Putamen (tissue), 1 donor: ENCODE measurements at regions not wholly inside any gene's neighbourhood (a gene's known extent, or its start where the extent isn't known, plus 50 kb on each side); places are given as distances from the start of the nearest gene placed in this dataset.
A peak's percentile ranks its signal among the peaks of the same experiment; 100 is the strongest.
"Not testable (repeated sequence)": the region's sequence is repeated elsewhere in the genome, so short reads cannot be mapped to it uniquely, and the experiment has no call there.

Experiments used
- DNase-seq: peaks from one replicate; pipeline ENCODE4 v3.0.0-alpha.2; 2016; ENCODE audit warnings: low spot score

DNA sequence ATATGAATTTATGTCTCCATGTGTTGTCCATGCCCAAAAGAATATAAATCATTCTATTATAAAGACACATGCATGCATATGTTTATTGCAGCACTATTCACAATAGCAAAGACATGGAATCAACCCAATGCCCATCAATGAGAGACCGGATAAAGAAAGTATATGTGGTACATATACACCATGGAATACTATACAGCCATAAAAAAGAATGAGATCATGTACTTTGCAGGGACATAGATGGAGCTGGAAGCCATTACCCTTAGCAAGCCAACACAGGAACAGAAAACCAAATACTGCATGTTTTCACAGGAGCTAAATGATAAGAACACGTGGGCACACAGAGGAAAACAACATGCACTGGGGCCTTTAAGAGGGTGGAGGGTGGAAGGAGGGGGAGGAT, 639.1 kb downstream of the GATA3 start:
- not testable (repeated sequence) for DNase-seq

DNA sequence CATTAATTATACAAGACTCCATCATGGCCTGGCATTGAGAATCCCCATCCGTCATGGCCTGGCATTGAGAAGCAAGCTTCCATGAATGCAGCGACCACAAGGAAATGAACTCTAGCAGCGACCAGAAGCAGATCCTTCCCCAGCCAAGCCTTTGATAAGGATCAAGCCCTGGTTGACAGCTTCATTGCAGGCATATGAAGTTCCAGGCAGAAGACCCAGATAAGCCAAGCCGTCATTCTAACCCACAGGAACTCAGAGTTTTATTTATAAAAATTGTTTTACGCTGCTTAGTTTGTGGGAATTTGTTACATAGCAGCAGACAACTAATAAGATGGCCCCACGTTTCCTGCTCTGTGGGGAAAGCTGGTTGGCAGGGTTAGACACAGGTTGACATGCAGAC, 642.3 kb downstream of the GATA3 start:
- DNase-seq: no peak

DNA sequence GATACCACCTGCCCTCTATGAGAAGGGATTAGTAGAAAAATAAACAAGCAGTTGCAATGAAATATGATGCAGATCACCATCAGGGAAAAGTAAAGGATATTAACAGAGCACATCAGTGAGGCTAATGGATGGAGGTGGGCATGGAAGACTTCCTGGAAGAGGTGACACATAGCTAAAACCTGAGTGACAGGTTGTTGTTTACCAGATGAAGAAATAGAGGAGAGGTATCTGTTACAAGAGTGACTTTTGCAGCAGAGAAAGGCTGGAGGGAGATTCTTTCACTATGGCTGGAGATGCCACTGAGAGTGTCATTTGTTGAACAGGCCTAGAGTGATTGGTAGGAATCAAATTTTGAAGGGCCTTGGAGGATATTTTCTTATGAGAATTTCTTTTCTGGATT, 646.2 kb downstream of the GATA3 start:
- no peak for DNase-seq

DNA sequence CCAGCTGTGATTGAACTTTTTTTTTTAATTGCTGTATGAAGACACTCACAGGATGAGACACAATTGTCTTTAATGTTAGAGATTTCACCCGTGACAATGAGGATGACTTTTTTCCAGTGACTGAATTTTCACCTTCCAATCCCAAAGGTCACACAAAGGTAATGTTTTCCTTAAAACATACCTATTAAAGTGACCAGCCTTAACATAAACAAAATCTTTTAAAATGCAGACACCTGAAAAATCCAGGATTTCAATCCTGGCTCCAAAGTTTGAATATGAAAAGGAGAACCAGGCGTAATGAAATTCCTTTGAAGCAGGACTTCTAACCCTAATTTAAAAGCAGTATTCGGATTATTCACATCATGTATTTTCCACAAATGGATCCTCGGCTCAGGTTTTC, 647.7 kb downstream of the GATA3 start:
- DNase-seq: no peak

DNA sequence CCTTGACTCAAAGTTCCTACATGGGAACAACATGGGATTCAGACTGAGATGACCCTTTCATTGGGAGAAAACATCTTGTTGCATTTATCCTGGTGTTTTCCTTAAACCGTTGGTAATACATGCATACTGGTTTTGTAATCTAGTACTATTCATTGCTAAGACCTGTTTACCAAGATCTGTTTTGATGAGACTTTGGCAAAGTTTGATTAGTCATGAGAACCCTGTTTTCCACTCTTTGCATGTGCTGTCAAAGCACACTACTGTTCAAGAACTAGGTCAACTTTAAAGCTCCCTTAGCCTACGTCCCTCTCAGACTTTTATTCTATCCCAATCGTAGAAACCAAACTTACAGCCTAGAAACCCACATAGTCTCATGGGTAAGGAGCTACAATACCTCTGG, 650.9 kb downstream of the GATA3 start:
- no peak for DNase-seq

DNA sequence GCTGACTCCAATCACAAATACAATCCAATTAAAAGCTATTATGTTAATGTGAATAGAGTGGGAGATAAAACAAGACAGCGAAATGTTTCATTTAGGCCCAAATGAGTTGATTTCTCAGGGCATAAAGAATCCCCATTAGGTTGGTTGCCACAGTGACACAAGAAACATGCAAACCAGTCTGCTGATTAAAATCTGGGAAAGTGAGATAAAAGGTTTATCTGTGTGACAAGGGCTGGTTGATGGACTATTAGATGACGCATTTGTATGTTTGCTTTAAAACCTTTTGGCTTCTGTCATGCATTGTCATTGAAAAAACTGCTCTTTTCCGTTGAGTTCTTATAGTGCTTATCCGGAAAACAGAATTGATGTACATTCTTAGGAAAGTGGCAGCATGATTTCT, 658.2 kb downstream of the GATA3 start:
- DNase-seq: no peak

DNA sequence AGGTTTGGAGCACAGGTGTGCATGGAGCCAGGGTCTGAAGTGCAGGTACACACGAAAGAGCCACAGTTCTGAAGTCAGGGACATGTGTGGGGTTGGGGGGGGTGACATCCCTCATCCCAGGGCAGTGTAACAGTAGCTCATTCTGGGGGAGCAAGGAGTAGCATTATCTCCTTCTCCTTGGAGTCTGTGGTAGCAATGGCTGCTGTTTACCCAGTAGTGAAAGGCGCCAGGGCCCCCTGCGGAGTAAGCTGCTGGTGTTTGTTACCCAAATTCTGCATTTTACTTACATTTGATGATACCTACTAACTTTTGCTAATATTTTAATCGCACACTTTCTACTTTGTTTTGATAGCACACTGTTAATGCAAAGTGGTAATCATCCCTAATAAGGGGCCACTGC, 665.5 kb downstream of the GATA3 start:
- no peak for DNase-seq

DNA sequence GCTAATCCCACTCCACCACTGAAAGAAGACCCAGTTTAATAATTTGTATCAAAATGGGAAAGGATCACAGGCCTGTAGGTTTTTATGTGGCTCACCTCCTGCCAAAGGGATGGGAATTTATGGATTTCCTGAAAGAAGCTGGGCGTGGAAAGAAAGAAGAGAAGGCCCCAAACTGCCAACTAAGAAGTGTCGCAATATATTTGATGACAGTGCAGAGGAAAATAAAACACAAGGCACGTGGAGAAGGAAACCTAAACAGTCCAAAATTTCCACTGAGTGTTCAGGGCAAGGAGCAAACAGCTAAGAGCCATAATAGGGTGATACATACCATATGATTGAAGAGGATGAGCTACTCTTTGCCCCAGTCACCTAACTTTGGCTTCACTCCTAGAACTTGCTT, 667.2 kb downstream of the GATA3 start:
- DNase-seq: no peak

DNA sequence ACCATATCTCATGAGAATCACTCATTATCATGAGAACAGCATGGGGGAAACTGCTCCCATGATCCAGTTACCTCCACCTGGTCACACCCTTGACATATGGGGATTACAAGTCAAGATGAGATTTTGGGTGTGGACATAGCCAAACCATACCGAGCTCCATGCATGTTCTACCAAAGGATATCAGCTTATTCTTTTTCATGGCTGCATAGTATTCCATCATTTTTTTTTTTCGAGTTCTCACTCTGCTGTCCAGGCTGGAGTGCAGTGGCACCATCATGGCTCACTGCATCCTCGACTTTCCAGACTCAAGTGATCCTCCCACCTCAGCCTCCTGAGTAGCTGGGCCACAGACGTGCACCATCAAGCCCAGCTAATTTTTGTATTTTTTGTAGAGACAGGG, 668.3 kb downstream of the GATA3 start:
- no peak for DNase-seq

DNA sequence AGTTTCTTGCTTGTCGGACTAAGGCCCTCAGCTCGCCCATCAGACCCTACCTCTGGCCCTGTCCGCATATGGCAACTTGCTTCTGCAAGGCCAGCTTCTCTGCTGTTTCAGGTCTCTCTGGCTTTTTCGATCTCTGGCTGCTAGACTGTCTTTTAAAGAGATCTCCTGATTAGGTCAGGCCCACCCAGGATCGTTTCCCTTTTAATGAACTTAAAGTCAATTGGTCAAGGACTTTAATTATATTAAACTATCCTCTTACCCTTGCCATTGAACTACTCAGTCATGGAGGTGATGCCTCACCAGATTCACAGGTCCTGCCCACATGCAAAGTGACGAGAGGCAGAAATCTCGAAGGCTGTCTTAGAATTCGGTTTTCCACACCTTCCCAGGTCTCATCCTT, 670.9 kb downstream of the GATA3 start:
- no peak for DNase-seq

DNA sequence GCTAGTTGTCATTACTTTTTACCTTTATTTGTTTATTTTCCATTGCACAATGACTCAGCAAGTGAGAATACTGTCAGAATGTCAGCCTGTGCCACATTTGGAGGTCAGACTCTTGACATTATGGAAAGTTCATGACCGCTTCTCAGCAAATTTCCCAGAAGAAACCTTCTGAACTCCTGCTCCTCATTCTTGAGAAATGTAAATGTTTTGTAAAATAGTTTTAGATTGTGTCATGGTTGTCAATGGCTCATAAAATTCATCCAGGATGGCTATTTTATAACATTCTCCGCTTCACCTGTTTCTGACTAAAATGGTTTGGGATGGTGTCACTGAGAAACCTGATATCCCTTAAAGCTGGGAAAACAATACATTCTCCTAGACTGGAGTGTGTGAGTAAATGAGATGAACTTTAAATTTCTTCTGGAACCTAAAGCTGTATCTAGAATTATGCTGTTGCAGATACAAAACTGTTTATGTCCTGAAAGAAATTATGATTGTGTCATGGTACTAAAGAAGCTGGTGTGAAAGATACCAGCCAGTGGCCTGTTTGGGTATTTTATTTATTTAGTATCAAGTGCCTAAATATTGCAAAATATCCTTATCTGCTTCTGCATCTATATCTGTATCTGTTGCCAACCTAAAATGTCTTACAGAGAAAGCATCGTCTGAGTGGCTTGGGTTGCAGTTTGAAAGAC, 671.7 kb downstream of the GATA3 start:
- DNase-seq: no peak

DNA sequence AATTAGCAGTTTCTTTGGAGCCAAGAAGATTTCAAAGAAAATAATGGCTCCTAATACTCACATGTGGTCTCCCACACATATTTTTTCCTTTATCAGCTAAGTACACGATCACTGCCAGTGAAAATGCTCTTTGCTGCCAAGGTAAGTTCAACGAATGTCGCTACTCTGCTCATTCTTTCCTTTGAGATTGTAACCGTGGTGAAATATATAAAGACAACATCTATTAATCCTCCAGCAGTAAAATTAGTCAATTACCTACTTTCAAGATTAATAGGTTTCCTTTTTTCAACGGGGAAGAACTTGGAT, 672.2 kb downstream of the GATA3 start:
- DNase-seq: no peak

DNA sequence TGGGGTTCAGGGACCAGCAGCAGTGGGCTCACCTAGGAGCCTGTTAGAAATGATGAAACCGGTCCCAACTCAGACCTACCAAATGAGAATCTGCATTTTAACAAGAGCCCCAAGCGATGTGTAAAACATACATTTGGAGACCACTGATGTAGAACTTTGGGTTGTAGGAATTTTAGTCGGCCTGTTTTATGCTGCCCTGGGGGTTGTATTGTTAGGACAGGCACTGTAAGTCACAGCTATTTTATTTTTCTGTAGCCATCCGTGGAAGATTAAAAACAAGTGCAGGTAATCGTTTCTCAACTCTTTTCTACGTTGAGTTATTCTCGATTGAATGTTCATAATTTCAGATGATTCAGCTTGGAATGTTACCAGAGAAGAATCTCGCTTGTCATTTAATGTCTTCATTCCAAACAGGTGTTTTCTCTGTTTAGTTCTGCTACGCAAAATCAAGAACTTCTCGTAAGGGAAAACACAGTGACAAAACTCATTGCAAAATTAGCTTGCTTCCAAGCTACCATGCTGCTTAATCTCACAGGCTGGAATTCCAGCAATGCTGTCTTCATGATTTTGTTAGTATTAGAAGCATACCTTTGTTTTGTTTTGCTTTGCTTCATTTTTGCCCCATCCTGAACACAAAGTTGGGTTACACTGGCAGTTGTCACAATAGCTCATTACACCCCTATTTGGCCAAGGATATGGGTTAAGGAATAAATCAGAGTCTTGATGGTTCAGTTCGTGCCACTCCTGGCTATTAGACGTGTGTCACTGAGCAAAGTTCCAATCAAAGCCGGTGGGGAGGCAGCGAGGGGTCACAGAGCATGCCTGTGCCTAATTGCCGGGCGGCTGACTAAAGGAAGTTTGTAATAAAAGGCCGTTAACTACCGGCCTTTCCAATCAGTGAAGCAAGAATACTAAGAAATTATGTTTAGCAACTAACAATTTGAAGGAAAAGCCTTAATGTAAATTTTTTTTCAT, 676.9 kb downstream of the GATA3 start:
- DNase-seq: no peak

DNA sequence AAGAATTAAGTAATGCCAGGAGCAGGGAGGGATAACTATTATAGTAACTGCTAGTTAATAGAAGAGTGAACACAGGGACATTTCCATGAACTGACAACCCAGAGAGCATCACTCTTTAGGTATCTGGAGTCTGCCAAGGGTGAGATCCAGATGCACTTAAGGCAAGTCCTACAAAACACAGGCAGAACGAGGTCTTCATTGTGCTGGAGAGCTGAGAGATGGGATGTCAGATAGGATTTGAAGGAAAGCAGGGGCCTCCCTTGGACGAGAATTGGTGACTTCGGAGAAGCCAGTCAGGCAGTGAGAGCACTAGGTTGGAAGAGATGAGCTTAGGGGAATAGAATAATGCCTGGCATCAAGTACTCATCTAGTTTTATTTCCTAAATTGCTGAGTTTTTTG, 684.5 kb downstream of the GATA3 start:
- no peak for DNase-seq

DNA sequence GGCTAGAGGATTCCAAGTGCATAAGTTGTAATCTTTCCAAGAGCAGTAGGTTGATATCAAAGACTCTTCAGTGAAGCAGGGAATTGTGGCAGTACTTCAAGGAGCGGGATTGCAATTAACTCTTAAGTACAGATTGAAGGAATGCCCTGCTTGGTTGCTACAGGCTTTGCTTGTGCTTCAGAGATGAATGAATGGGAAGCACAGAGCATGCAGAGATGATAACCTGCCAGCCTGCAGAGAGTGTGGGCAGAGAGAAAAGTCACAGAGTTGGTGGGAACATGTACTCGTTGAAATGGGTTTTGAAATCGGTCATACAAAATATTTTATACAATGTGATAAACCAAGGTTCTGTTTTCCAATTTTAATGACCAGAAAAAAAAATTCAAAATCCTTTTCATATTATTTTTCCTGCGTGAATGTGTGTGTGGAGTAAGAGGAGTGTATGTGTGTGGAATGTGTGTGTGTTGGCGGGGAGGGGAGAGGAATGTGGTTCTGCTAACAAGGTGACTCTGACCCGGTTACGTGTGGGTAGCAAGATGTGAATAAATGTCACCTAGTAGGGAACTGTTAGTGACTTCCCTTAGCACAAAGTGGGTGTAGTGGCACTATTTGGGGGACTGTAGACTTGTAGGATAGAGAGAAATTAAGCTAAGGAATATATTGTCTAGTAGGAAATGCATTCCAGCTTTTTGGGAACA, 697.8 kb downstream of the GATA3 start:
- DNase-seq: peak; percentile 68

DNA sequence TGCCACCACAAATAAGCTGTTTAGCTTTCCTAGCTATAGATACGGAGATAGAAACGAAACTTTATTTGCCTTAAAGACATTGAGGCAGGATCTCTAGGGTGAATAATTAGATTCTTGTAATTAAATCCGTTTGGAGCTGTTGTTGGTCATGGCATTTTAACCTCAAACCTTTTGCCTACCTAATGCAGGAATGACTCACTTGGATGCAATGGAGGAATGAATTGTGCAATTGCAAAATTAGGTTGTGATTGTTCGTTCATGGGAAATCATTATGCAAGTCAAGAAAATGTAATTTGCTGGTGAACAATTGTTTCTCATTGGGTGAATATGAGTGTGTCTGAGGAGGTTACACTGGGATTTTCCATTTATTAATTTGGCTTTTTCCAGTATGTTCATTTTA, 703.5 kb downstream of the GATA3 start:
- no peak for DNase-seq

DNA sequence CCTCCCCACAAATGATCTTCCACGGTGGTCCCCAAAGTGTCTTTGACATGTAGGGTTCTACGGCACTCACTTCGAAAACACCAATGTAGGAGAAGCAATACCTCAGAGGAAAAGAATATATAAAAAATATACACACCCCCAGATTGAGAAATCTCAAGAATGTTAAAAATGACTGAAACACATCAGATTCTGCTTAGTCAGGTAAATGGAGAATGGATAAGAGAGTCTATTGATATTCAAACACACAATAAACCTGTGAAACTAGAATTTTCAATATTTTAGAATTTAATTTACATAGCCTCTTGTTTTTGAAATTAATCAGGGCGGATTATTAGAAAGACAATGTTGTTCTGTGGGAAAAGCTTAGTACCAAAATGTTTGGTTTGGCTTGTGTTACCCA, 712.4 kb downstream of the GATA3 start:
- no peak for DNase-seq

DNA sequence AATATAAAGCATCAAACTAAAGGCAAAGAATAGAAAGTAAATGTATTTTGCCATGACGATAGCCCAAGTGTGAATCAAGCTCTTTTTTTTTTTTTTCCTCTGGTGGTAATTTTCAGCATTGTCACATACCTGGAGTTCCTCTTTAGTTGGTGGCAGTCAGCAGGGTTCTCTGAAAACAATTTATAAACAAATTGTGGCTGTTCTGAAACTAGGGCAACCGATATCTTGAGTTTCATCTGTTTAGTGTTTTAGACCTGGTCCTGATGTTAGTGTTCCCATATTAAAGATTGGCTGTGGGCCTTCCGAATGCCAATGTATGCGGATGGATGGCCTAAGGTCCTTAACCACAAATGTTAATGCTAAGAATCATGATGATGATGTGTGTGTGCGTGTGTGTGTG, 713.1 kb downstream of the GATA3 start:
- no peak for DNase-seq

DNA sequence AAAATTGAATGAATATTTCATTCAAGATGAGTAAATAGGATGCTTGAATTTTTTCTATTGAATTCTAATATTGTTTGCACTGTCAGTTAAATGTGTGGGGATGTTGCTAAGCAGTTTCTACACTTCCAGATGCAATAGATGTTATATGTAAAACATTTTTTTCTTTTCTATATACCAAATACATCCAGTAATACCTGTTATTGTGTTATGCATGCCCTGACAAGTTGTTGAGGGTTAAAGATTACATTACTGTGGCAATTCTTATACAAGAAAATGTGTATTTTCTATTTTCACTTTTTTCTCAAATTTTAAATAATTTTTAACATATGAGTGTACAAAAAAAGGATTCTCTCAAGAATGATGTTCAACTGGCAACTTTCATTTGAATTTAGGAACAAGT, 713.9 kb downstream of the GATA3 start:
- no peak for DNase-seq

DNA sequence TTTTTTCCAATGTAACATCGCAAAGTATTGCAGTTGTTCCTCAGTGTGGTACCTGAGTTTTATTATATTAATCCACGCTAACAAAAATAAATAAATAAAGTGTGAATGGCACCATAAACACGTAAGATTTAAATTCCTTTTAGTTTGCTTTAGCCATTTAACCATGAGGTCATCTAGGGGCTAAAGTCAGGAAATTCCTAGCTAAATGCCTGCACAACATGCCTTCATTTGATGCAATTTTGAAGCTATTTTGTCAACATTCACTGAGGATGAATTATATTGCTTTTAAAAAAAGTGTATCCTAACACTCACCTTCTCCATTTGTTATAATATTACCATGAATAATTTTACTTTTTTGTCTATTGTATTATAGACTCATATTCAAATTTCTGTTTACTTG, 714.4 kb downstream of the GATA3 start:
- DNase-seq: no peak

DNA sequence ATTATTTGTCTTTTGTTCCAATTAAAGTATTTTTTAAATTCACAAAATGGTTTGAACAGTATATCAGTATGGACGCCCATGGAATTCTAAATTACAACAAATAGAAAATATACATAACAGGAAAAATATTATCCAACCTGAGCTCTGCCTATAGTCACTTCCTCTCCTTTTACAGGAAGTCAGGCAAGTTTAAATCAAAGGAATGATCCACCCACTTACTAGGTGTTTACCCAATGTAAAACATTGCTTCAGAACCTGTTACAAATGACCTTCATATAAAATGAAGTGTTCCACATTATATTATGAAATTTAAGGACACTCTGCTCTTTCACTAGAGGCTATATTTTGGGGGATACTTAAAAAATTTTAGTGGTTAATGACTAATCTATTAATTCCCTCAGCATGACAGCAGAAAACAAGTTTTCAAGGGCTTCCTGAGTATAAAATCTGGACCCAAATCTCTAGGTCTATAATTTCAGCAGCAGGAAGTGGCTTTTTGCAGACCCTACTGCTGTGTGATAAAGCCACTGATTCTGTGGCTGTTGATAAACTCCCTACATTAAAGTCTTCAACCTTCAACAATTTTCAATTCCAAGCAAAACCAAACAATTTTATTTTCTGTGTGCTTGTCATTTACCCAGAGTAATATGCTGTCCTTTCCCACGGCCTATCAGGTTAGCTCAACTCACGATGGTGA, 722.6 kb downstream of the GATA3 start:
- no peak for DNase-seq

DNA sequence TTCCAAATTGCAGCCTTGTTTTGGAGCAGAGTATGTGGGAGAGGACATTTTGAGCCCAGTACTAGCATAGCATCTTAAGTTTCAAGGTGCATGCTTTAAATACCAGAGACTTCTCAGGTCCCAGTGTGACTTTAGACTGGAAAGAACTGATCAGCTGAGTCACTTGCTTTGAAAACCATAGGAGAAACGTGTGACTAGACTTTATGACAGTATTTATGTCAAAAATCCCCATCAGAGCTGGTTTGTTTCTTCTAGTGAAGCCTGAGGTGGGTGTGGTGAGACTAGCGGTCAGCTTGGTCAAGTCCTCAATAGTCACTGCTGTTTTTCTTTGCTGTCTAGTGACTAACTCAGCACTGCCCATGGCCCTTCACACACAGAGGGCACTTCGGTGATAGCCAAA, 724.2 kb downstream of the GATA3 start:
- no peak for DNase-seq

DNA sequence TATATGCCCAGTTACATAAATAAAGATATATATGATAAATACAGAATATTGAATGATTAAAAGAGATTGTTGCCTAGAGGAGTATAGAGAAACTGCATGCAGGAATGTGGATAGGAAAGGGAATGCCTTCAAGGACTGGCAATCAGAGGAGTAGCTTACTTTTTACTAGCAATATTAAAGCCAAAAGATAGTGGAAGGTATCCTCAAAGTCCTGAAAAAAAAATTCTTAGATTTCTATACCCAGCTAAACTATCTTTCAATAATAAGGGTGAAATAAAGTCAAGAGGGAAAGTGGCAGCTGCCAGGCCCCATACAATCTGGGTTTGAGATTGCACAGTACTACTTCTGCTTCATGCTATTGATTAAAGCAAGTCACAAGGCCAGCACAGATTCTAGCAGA, 733.2 kb downstream of the GATA3 start:
- DNase-seq: no peak
